Inflammatory macrophage treated with lipopolysaccharide for 1 hour (primary cell): ENCODE measurements at regions not wholly inside any gene's neighbourhood (a gene's known extent, or its start where the extent isn't known, plus 50 kb on each side); places are given as distances from the start of the nearest gene placed in this dataset.
A peak's percentile ranks its signal among the peaks of the same experiment; 100 is the strongest.
"Not testable (repeated sequence)": the region's sequence is repeated elsewhere in the genome, so short reads cannot be mapped to it uniquely, and the experiment has no call there.

ENCODE experiments used
- DNase-seq, 2 donors: peaks; one replicate each; pipeline ENCODE4 v3.0.0-alpha.2; 2020 to 2022

- DNase-seq, result no peak
Measured at GRCh38 chrX:40891798-40892197, 156.5 kb upstream of the MED14 start.

- DNase-seq, result no peak
Measured at GRCh38 chrX:40893251-40893910, 158.0 kb upstream of the MED14 start.

- no peak for DNase-seq
Measured at GRCh38 chrX:40895246-40895645, 159.9 kb upstream of the MED14 start.

- no peak for DNase-seq
Measured at GRCh38 chrX:40897718-40898270, 162.5 kb upstream of the MED14 start.

GRCh38 chrX:40904739-40905138 lies 169.4 kb upstream of the MED14 start:
- not testable (repeated sequence) for DNase-seq

GRCh38 chrX:40908026-40908425 lies 172.7 kb upstream of the MED14 start:
- DNase-seq, result no peak

GRCh38 chrX:40908857-40909475 lies 173.6 kb upstream of the MED14 start:
- no peak for DNase-seq

- no peak for DNase-seq
Measured at GRCh38 chrX:40912166-40912565, 173.1 kb upstream of the USP9X start.

GRCh38 chrX:40912576-40912975 lies 172.7 kb upstream of the USP9X start:
- DNase-seq, result peak in 1 of 2 donors; percentile 5

GRCh38 chrX:40920351-40920750 lies 164.9 kb upstream of the USP9X start:
- DNase-seq, result no peak

- no peak for DNase-seq
Measured at GRCh38 chrX:40922307-40922706, 162.9 kb upstream of the USP9X start.

GRCh38 chrX:40926739-40927427 lies 158.4 kb upstream of the USP9X start:
- not testable (repeated sequence) for DNase-seq

- no peak for DNase-seq
Measured at GRCh38 chrX:40928076-40928475, 157.2 kb upstream of the USP9X start.

GRCh38 chrX:40931921-40932320 lies 153.3 kb upstream of the USP9X start:
- DNase-seq, result no peak

- DNase-seq, result peak; percentile 38 to 68
Measured at GRCh38 chrX:40933132-40933705, 152.0 kb upstream of the USP9X start.

GRCh38 chrX:40933706-40934425 lies 151.4 kb upstream of the USP9X start:
- DNase-seq, result peak in 1 of 2 donors; percentile 42

- no peak for DNase-seq
Measured at GRCh38 chrX:40936827-40937226, 148.4 kb upstream of the USP9X start.

- DNase-seq, result no peak
Measured at GRCh38 chrX:40938423-40938822, 146.8 kb upstream of the USP9X start.

- DNase-seq, result no peak
Measured at GRCh38 chrX:40943093-40943641, 142.1 kb upstream of the USP9X start.

GRCh38 chrX:40945361-40945713 lies 139.9 kb upstream of the USP9X start:
- DNase-seq, result peak; percentile 57 to 73

- no peak for DNase-seq
Measured at GRCh38 chrX:40947276-40947675, 138.0 kb upstream of the USP9X start.

- DNase-seq, result no peak
Measured at GRCh38 chrX:40949071-40949470, 136.2 kb upstream of the USP9X start.

- DNase-seq, result no peak
Measured at GRCh38 chrX:40950546-40950945, 134.7 kb upstream of the USP9X start.
